Limb (tissue), 2 donors: ENCODE measurements at regions not wholly inside any gene's neighbourhood (a gene's known extent, or its start where the extent isn't known, plus 50 kb on each side); places are given as distances from the start of the nearest gene placed in this dataset.

Experiments used
- DNase-seq, 2 donors: peaks; one replicate each; pipeline ENCODE4 v3.0.0-alpha.2; 2016; ENCODE audit errors: extremely low spot score in 2 of 2

DNA sequence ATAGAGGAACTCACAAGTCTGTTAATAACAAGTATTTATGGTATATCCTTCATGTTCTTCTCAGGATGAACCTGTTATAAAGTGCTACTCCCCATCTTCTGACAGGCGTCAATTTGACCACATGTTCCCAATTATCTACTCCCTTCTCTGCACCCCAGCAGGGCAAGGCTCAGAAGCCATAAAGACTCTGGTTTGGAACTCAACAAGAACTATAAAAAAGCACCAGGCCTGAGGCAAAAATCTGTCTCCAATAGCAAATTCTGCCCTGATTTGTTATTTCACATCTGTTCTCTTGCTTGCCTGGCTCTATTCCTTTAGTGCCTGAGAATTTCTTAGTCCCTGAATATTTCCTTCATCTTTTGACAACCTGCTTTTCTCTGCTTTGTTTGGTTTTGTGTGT, 618.2 kb upstream of the KIRREL3 start:
- no peak for DNase-seq

DNA sequence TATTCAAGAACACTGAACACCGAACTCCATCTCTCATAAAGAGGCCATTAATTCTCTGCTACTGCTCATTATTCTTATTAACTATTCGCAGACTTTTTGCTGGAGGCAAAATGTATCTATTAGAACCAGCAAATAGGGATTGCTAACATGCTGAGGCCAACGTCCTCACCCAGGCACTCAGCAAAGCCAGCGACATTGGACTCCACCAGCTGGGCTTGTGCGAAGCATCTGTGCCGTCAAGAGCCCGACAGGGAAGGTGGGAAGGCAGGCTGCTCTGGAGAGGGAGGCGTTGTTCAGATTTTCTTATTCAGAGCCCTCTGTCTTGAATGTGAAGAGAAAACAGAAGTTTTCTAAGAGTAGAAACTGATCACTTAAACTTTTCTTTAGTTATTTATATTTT, 615.6 kb upstream of the KIRREL3 start:
- DNase-seq: no peak

DNA sequence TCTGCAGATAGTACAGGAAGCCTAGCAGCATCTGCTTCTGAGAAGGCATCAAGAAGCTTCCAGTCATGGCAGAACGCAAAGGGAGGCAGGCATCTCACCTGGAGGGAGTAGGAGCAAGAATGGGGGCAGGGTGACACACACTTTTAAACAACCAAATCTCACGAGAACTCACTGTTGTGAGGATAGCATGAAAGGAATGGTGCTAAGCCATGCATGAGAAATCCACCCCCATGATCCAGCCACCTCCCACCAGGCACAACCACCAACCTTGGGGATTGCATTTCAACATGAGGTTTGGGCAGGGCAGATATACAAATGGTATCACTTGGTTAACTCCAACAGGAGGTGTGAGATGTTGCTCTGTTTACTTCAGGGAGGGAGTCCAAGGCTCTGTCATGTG, 612.0 kb upstream of the KIRREL3 start:
- no peak for DNase-seq

DNA sequence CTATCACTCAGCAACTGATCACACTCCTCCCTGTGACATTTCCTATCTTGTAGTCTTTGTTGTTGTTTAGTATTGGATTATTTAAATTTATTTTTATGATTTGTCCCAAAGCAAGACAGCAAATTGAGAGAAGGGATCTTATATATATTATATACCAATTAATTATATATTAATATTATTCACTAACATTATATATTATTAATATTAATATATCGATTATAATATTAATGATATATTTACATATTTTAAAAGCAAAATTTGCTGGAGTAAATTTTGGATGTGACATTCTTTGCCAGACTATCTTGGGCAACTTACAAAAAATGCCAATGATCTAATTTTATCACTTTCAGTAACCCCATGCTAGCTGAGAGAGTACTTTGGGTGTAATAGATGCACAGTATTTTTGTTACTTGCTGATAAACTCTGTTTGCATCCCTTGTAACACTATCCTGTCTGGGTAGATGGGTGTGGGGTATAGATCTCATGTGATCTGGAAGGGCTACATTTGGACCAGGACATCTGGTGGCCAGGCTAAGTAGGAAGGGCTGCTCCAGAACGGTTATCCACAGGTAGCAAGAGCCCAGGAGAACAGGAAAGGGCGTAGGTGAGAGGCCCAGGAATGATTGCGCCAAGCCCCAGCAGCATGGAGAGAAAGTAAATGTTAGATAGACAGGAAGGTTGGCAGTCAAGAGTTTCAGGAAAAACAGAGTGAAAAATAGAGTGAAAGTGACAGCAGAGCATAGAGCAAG, 608.6 kb upstream of the KIRREL3 start:
- no peak for DNase-seq

DNA sequence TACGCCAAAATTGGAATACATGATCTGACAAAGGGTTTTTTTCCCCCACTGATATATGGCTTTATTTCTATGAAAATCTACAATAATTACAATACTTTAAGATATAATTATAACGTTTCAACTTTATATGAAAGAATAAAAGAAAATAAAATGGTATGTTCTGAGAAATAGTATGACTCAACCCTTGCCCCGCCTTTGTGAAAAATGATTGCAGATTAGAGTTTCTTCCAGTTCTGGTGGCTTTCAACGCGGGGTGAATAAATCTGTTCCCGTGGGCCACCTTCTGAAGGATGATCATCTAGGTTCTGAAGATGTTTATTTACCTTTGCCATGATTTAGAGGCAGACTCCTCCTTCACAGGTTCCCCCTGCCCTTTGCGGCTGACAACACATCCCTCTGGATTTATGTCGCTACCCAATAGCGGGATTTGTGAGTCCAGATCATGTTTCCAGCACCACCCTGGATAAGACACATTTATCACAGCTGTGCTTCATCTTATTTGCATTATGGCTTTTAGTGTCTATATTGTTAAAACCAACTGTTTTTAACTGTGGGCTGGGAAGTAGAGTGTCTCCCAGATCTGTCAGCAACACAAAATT, 607.0 kb upstream of the KIRREL3 start:
- no peak for DNase-seq

DNA sequence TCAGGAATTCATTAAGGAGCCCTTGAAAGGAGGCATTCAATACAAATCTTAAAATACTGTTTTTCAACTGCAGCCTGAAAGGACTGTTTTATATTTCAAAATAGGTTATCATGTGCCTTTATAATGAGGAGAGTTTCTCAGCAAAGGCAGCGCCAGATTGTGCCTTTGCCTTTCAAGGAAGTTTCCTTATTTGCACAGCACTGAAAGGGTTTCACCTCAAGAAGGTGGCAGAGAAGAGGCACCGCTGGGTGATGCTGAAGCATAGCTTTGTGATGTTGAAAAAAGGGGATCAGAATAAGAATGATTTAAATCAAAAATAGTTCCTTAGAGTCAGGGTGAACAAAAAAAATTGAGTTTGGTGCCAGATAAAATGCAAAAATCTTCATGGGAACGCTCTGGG, 601.0 kb upstream of the KIRREL3 start:
- no peak for DNase-seq

DNA sequence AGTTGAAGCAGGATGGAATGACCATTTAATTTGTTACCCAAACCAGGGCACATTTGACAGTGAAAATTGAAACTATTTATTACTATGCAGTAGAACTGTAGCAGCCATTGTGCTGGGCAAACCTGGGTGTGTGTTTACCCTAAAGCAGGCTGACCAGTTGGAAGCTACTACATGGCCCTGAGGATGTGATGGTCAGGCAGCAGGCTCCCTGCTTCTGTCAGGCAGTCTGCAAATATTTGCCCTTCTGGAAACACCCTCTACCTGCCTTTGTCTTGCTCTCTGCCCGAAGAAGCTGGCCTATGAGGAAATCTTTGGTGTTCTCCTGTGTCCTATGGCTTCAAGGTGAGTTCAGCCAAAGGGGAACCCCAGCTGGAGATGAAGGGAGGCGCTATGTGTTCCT, 600.1 kb upstream of the KIRREL3 start:
- DNase-seq: no peak

DNA sequence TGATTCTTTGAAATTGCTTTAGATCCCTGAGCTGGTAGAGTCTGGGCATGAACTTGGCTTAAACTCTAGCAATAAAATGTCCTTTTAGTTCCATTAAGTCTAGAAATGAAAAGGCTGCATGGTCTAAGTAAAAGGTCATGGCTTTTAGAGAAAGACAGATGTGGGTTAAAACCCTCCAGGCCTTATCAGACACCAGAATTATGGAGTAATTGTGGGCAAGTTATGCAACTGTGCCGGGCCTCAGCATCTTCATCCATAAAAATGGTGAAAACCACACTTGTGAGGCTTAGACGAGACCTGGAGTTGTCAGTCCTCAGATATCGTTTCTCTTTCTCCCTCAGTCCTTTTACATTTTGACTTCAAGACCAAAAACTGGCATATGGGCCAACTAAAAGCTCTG, 597.9 kb upstream of the KIRREL3 start:
- DNase-seq: no peak

DNA sequence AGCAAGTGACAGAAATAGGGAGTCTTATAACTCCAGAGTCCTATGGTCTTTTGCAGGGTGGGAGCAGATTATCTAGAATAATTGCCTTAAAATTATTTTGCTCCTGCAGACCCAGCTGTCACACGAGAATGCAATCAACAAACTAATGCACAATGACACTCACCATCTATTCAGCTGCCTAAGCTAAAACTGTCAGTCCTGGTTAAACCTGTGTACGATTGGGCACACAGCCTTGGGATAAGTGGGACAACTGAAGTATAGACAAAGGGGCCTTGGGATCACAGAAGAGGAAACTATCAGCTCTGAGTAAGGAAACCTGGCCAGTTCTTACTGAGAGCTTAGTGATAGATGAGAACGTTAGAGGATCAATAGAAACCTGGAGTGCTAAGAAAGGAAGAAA, 595.9 kb upstream of the KIRREL3 start:
- DNase-seq: no peak

DNA sequence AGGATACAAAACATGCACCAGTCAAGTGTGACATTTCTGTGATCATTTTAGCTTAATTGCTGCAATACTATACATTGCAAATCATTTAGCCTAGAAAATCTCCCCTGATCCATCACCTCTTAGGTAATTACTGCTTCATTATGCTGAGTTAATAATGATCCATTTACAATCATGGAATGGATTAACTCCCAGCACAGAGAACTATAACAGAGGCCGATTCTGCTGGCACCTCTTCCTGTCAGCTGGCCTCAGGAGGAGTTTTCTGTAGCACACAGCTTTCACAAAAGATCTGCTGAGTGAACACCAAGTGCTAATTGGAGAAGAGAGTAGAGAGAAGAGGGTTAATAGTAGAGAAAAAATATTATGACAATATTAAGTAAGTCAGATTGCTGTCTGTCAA, 591.8 kb upstream of the KIRREL3 start:
- DNase-seq: no peak

DNA sequence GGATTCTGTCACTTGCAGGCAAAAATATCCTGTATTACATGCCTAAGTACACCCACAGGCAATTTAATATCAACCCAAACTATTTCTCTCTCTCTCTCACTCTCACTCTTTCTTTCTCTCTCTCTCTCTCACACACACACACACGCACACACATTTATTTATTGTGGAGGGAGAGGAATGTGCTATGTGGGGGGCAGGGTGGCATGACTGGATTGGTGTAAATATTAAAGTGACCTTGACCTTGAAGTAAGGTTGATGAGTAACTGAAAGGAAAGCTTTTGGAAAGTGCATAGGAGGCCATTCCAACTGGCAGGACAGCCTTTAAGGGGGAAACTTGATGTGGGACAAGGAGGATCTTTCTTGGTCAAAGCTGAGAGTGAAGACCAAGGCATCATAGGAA, 589.7 kb upstream of the KIRREL3 start:
- no peak for DNase-seq

DNA sequence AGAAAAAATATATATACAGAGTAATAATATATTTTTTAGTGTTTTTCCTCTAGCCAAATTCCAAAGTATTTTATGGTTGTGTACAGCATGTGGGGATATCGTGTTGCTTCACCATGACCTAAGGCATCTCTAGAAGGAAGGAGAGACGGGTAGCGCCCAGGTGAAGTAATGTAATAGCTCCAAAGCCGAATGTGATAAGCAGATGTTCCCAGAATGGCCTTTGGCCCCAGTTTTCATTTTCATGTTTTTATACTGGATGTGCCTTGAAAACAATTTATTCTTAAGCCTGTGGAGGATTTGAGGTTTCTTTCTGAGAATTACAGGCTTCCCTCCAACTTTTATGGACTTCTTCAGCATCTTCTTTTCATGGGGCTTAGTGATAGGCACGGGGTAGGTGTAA, 587.9 kb upstream of the KIRREL3 start:
- no peak for DNase-seq

DNA sequence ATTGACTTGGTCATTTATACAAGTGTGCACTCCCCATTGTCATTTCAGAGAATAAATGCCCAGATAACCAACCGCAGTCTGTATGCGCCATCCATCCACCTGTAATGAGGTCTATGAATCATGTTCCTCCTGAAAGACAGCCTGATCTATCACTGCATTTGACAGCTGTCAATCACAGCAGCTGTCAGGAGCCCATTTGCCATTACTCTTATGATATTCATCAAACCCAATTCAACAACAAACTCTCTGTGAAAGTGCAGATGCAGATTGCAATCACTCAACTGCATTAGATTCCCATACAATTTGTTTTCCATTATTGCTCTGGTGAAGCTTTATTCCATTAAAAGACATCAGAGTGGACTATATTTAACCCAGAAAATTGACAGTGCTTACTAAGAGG, 586.9 kb upstream of the KIRREL3 start:
- DNase-seq: no peak

DNA sequence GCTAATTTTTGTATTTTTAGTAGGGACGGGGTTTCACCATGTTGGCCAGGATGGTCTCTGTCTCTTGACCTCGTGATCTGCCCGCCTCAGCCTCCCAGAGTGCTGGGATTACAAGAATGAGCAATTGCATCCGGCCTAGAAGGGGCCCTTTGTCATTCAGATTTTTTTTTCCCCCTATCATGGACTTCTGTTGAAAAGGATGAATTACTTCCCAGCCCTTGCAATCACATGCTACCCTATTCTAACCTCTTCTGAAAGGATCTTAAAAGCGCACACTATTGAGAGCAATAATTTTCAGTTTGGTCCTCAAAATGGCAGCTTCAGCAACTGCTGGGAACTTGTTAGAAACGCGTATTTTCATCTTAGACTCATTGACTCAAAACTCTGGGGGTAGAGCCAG, 575.6 kb upstream of the KIRREL3 start:
- no peak for DNase-seq

DNA sequence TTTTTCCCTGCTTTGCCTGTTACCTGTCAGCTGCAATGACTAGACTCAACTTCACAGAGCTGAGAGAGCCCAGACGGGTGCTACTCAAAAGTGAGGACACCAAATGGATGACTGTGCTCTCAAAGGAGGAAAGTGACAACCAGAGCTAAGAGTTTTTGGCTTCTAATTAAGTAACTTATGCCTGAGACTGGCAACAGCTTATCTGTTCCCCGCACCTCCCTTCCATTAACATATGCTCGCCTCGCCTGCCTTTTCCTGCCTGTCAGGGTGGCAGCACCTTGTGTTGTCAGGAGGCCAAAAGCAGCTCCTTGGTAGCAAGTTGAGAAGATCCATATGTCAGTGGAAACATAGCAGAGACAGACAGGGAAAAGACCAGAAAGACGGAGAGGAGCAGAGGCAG, 573.9 kb upstream of the KIRREL3 start:
- no peak for DNase-seq

DNA sequence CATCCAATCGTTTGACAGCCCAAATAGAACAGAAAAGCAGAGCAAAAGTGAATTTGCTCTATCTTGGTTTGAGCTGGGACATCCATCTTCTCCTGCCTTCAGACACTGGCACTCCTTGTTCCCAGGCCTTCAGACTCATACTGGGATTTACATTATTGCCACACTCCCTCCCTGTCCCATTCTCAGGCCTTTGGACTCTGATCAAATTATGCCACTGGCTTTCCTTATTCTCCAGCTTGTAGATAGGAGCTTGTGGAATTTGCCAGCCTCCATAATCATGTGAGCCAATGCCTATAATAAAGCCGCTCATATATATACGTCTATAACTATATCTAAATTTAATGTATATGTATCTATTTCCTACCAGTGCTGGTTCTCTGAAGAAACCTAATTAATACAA, 568.3 kb upstream of the KIRREL3 start:
- DNase-seq: no peak

DNA sequence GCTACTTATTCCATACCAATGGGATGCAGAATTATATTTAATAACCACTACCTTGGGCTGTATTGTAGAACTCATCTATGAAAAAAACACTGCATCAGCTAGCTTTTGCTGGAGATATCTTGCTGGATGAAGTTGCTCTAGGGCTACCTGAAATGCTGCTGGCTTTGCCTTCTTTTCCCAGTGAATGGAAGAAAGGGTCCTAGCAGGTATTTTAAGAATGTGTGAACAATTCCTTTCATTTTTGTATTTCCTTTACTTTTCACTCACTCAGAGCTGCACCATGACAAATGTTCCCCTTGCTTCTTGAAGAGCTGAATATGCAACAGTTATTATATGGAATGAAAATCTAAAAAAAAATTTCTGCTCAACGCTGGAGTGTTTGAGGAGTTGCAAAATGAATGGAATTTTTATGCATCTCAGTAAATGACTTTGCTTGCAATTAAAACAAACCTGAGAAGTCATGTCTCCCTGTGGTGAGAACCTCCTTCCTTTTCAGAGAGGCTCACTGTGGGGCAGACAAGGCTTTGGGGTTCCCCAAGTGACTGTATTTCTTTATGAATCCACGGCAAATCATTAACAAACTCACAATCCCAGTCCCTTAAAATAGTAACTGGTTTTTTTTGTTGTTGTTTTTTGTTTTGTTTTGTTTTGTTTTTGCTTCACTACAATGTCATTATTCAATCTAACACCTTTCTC, 566.8 kb upstream of the KIRREL3 start:
- no peak for DNase-seq

DNA sequence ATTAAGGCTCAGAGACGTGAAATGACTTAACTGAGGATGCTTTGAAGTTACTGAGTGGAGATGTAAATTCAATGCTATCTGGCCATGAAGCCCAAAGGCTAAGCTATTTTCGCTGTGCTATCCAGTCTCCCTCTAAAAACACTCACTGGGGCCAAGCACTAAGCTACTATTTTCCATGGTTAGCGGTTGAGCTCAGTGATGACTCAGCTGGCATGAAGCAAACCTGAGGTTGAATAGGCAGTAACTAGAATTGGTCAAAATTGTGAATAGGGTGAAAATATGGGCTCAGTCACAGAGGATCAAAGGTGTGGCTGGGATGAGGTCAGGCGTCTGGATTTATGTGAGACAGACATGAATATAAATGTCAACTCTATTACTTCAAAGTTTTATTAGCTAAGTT, 564.2 kb upstream of the KIRREL3 start:
- no peak for DNase-seq

DNA sequence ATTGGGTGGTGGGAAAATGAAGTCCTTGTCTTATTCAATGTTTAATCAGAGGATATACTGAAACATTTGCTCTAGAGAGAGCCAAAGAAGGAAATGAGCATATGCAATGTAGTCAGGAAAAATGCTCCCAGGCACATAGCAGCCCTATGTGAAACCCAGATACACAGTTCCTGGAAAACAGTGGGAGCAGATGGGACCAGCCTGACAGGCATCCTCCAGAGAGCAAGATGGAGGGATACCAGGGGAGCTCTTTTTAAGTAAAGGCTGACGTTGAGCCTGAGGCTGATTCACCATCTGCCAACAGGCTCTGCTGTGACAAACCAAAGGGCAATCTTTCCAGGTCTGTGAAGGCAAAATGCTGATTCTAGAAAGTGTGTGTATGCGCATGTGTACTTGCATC, 559.4 kb upstream of the KIRREL3 start:
- DNase-seq: peak in 1 of 2 donors; percentile 24

DNA sequence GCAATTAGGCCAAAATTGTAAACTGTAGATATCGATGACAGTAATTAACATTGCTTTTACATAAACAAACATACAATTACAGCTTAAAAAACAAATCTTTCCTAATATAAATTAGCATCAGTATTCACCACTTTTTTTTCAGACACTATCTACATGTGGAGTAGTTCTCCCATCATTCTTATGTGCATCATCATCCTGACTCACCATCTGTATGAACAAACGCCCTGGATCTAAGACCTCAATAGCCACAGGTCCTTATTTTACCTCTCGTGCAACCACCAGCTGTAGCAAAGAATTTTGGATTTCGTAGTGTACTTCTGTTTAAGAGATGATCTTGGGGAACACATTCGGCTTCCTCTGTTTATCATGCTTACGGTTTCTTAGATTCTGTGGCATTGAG, 551.9 kb upstream of the KIRREL3 start:
- DNase-seq: no peak

DNA sequence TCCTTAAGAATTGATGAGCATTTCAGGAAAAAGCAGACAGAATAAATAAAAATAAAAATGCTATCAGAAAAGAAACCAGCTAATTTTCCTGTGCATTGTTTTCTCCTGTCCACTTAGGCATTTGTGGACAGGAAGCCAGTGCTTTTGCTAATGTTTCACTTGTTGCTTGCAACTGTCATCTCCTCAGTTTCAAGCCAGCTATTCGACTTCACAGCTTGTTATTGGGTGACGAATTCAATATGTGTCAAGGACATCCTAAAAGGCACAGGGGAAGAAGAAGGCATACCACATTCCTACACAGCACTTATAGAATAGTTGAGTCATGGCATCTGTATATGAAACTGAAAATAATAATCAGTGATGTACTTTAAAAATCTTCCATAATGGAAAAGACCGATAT, 530.6 kb upstream of the KIRREL3 start:
- no peak for DNase-seq

DNA sequence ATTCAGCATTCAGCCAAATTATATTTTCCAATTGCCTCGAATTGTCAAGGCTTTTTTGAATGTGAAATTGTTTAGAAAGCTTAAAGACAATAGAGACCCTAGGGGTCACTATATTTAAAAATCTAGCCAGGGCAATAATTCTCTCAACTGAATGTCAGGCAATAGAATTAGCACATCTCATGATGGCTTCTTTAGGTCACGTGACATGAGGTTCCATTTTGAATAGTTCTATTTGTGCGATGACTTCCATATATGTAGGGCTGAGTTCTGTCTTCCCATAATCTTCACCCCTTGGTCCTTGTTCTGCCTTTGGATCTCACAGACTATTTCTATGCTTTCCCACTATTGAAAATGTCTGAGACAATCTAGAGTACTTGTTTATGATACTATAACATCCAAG, 527.7 kb upstream of the KIRREL3 start:
- DNase-seq: no peak

DNA sequence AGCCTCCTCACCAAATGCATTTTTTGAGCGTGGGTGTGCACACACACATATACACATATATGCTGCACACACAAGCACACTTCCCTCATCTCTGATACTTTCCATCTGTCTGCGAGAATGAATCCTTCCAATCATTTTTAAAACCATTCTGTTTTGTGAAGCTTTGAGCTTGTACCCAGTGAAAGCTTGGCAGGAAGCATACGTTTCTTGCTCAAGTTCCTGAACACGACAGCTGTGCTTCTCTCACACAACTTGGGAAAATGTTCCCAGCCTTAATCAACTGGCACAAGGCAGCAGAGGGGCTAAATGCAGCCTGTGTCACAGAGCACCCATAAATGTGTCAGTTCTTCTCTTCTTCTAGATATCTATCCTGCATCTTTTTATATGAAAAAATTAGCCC, 524.0 kb upstream of the KIRREL3 start:
- DNase-seq: peak in 1 of 2 donors; percentile 51
